ENCODE measurements at regions not wholly inside any gene's neighbourhood (a gene's known extent, or its start where the extent isn't known, plus 50 kb on each side); places are given as distances from the start of the nearest gene placed in this dataset.
A peak's percentile ranks its signal among the peaks of the same experiment; 100 is the strongest.

GRCh38 chr4:89434364-89434988, 126.9 kb upstream of the GPRIN3 start:
- DNase-seq (ENCODE audit: low read depth): peak; percentile 41
- no peak overlapping the region for H3K4me3 ChIP-seq (ENCODE audit: low read depth, low read length)
- peak; percentile 70 for TF ChIP-seq CTCF (IDR thresholded peaks at IDR 0.05; ENCODE audit: insufficient read depth, low read depth, low read length)

GRCh38 chr4:89427782-89428181, 120.2 kb upstream of the GPRIN3 start:
- TF ChIP-seq CTCF (IDR thresholded peaks at IDR 0.05; ENCODE audit: insufficient read depth, low read depth, low read length): no peak
- H3K4me3 ChIP-seq (ENCODE audit: low read depth, low read length): no peak overlapping the region
- no peak for DNase-seq (ENCODE audit: low read depth)

GRCh38 chr4:89425023-89425422, 117.4 kb upstream of the GPRIN3 start:
- no peak overlapping the region for H3K4me3 ChIP-seq (ENCODE audit: low read depth, low read length)
- no peak for DNase-seq (ENCODE audit: low read depth)
- no peak for TF ChIP-seq CTCF (IDR thresholded peaks at IDR 0.05; ENCODE audit: insufficient read depth, low read depth, low read length)

- H3K4me3 ChIP-seq (ENCODE audit: low read depth, low read length): no peak overlapping the region
- DNase-seq (ENCODE audit: low read depth): no peak
- no peak for TF ChIP-seq CTCF (IDR thresholded peaks at IDR 0.05; ENCODE audit: insufficient read depth, low read depth, low read length)
Observed at GRCh38 chr4:89422441-89422990, 114.9 kb upstream of the GPRIN3 start.

GRCh38 chr4:89420507-89420906, 112.9 kb upstream of the GPRIN3 start:
- no peak for TF ChIP-seq CTCF (IDR thresholded peaks at IDR 0.05; ENCODE audit: insufficient read depth, low read depth, low read length)
- H3K4me3 ChIP-seq (ENCODE audit: low read depth, low read length): no peak overlapping the region
- DNase-seq (ENCODE audit: low read depth): no peak

DNA sequence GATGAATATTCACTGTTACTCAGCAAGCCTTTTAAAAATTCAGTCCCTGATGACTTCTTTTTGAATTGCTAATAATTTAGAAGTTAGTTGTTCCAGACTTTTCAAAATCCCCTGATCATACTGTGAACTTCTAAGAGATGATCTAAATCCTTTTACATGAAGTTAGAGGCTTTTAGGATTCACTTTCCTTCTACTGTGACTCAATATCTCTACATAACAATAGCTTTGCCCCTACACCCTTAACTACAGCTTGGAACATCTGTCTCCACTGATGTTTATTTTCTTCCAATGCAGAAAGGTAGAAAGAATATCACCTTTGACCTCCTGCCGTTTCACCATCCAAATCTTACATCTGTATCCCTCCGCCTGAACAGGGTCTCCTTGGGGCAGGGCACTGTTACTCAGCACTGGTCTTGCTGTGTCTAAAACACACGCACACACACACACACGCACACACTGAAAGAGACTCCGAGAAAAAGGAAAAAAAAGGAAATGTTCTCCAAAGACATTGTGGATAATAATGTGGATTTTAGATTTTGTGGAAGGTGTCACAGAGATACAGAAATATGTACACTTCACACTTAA, 111.6 kb upstream of the GPRIN3 start:
- DNase-seq (ENCODE audit: low read depth): no peak
- TF ChIP-seq CTCF (IDR thresholded peaks at IDR 0.05; ENCODE audit: insufficient read depth, low read depth, low read length): no peak
- H3K4me3 ChIP-seq (ENCODE audit: low read depth, low read length): no peak overlapping the region
